Peyer's patch (tissue), 4 donors: ENCODE measurements at regions not wholly inside any gene's neighbourhood (a gene's known extent, or its start where the extent isn't known, plus 50 kb on each side); places are given as distances from the start of the nearest gene placed in this dataset.

Source experiments
- POLR2A ChIP-seq, 2 donors: fragments of 450-650 bp; IDR thresholded peaks; one replicate each; pipeline ENCODE4 v1.5.1; 2017; ENCODE audit warnings: antibody characterized with exemption in 2 of 2, mild to moderate bottlenecking in 2 of 2, moderate library complexity in 2 of 2
- TF ChIP-seq, protein P1 (sequence below), 6 experiments: fragments of 450-650 bp in 4 of 6; fragments of 200-600 bp in 2 of 6; sonication (generic) in 1 of 6; IDR thresholded peaks; one replicate each; pipeline ENCODE4 v1.5.1; 2017 to 2019; ENCODE audit warnings: antibody characterized with exemption in 6 of 6, mild to moderate bottlenecking in 3 of 6, moderate library complexity in 1 of 6

DNA sequence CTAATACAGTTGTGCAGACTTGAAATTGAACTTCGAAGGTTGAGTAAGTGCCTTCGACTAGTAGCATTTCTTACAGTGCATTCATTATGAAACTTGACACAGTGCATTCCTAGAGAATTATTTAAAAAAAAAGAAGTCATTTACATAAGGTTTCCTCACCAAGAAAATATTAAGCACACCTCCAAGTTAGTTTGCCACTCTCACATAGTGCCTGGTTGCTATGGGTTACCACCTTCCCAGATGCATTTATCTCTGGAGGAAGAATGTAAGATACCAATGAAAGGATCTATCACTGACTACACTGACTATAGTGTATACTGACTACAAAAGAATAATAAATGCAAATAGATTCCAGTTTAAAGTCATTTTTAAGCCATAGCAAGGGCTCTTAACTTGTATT lies 311.9 kb upstream of the RASGEF1B start:
- TF ChIP-seq, protein P1, sequence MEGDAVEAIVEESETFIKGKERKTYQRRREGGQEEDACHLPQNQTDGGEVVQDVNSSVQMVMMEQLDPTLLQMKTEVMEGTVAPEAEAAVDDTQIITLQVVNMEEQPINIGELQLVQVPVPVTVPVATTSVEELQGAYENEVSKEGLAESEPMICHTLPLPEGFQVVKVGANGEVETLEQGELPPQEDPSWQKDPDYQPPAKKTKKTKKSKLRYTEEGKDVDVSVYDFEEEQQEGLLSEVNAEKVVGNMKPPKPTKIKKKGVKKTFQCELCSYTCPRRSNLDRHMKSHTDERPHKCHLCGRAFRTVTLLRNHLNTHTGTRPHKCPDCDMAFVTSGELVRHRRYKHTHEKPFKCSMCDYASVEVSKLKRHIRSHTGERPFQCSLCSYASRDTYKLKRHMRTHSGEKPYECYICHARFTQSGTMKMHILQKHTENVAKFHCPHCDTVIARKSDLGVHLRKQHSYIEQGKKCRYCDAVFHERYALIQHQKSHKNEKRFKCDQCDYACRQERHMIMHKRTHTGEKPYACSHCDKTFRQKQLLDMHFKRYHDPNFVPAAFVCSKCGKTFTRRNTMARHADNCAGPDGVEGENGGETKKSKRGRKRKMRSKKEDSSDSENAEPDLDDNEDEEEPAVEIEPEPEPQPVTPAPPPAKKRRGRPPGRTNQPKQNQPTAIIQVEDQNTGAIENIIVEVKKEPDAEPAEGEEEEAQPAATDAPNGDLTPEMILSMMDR (IDR thresholded peaks at IDR 0.05), result no peak
- TF ChIP-seq POLR2A (IDR thresholded peaks at IDR 0.05), result no peak
